HG02678 (cell line): ENCODE measurements at regions not wholly inside any gene's neighbourhood (a gene's known extent, or its start where the extent isn't known, plus 50 kb on each side); places are given as distances from the start of the nearest gene placed in this dataset.

Experiments used
- ATAC-seq: cut with Tn5 transposase; IDR thresholded peaks from one replicate; pipeline ENCODE4 v1.9.1; 2021; ENCODE audit warnings: mild to moderate bottlenecking, moderate library complexity; ENCODE audit not compliant: unreplicated experiment

GRCh38 chr7:10222976-10223375 lies 750.7 kb upstream of the PHF14 start:
- no peak for ATAC-seq

GRCh38 chr7:10225275-10225674 lies 748.4 kb upstream of the PHF14 start:
- no peak for ATAC-seq

GRCh38 chr7:10237306-10237705 lies 736.4 kb upstream of the PHF14 start:
- no peak for ATAC-seq

- no peak for ATAC-seq
These were observed 735.0 kb upstream of the PHF14 start for GRCh38 chr7:10238641-10239040.

GRCh38 chr7:10239695-10240345 lies 733.9 kb upstream of the PHF14 start:
- ATAC-seq: no peak

GRCh38 chr7:10245406-10245805 lies 728.3 kb upstream of the PHF14 start:
- ATAC-seq: no peak

GRCh38 chr7:10257438-10257837 lies 716.2 kb upstream of the PHF14 start:
- ATAC-seq: no peak

- no peak for ATAC-seq
These were observed 706.7 kb upstream of the PHF14 start for GRCh38 chr7:10266976-10267375.

- no peak for ATAC-seq
These were observed 705.6 kb upstream of the PHF14 start for GRCh38 chr7:10268034-10268433.

- no peak for ATAC-seq
These were observed 690.8 kb upstream of the PHF14 start for GRCh38 chr7:10282909-10283308.

- ATAC-seq: no peak
These were observed 689.7 kb upstream of the PHF14 start for GRCh38 chr7:10284001-10284400.

- ATAC-seq: no peak
These were observed 674.3 kb upstream of the PHF14 start for GRCh38 chr7:10299384-10299783.

GRCh38 chr7:10300577-10300976 lies 673.1 kb upstream of the PHF14 start:
- ATAC-seq: no peak

- ATAC-seq: no peak
These were observed 665.4 kb upstream of the PHF14 start for GRCh38 chr7:10308276-10308675.

- no peak for ATAC-seq
These were observed 660.7 kb upstream of the PHF14 start for GRCh38 chr7:10312942-10313341.

- no peak for ATAC-seq
These were observed 657.8 kb upstream of the PHF14 start for GRCh38 chr7:10315881-10316280.

- ATAC-seq: no peak
These were observed 657.2 kb upstream of the PHF14 start for GRCh38 chr7:10316488-10316887.

- no peak for ATAC-seq
These were observed 648.3 kb upstream of the PHF14 start for GRCh38 chr7:10325395-10325794.

- ATAC-seq: no peak
These were observed 630.6 kb upstream of the PHF14 start for GRCh38 chr7:10343108-10343507.

- no peak for ATAC-seq
These were observed 627.6 kb upstream of the PHF14 start for GRCh38 chr7:10346032-10346431.

- ATAC-seq: no peak
These were observed 617.9 kb upstream of the PHF14 start for GRCh38 chr7:10355816-10356215.

- no peak for ATAC-seq
These were observed 613.6 kb upstream of the PHF14 start for GRCh38 chr7:10360050-10360449.

GRCh38 chr7:10401793-10402192 lies 571.9 kb upstream of the PHF14 start:
- no peak for ATAC-seq
